HepG2 (cell line): ENCODE measurements at regions not wholly inside any gene's neighbourhood (a gene's known extent, or its start where the extent isn't known, plus 50 kb on each side); places are given as distances from the start of the nearest gene placed in this dataset.

Experiments used
- ATAC-seq: fragments of 200-7000 bp; cut with Tn5 transposase; 3 replicates; pipeline ENCODE4 v1.9.1; 2020; ENCODE audit warnings: mild to moderate bottlenecking, moderate library complexity
- BruUV-seq: library from RNA; stranded (reverse); fragments of 400-500 nt; replicated peaks from 2 replicates; lab custom pipeline; 2021; lab: Mats Ljungman, UMichigan
- CTCF ChIA-PET: fragments of 300-600 bp; formaldehyde crosslinking; extraction: SDS; loops from one replicate; lab custom pipeline; 2021; ENCODE audit warnings: low total read pairs, inconsistent platforms, low intra/inter-chr PET ratio; lab: Yijun Ruan, JAX
- POLR2A ChIA-PET: fragments of 350-600 bp; sonication (Branson Sonifier 250); formaldehyde crosslinking; loops from one replicate; lab custom pipeline; 2020; ENCODE audit warnings: antibody characterized with exemption, inconsistent platforms; lab: Yijun Ruan, JAX
- DNase-seq: peaks from one replicate; pipeline ENCODE4 v3.0.0-alpha.2; 2015; ENCODE audit warnings: low spot score
- FAIRE-seq: peaks from 3 replicates; lab custom pipeline; 2011; peaks lifted over from hg19 to GRCh38; lab: Jason Lieb, UNC
- H2AFZ ChIP-seq: one replicate; pipeline ENCODE4 v1.6.1; 2011; ENCODE audit warnings: low read length, inconsistent platforms
- H3K27ac ChIP-seq: fragments of 300-600 bp; 3 replicates; pipeline ENCODE4 v1.8.0; 2011; ENCODE audit warnings: mixed run types, mild to moderate bottlenecking, mixed read lengths, low read length, inconsistent platforms; ENCODE audit not compliant: insufficient read depth; ENCODE audit errors: extremely low read length
- H3K27me3 ChIP-seq, 2 experiments: fragments of 200-600 bp in 1 of 2; 2 replicates in 1 of 2; 3 replicates in 1 of 2; pipeline versions ENCODE4 v1.6.0 to v1.8.0; 2011; ENCODE audit warnings: low read length in 2 of 2, mild to moderate bottlenecking in 2 of 2, moderate library complexity in 2 of 2, inconsistent platforms in 1 of 2; ENCODE audit not compliant: insufficient read depth in 2 of 2, control insufficient read depth in 1 of 2
- H3K36me3 ChIP-seq, 2 experiments: fragments of 200-600 bp in 1 of 2; replicated peaks in 1 of 2; 2 replicates in 1 of 2; 3 replicates in 1 of 2; pipeline versions ENCODE4 v1.5.1 to v1.8.0; 2011; ENCODE audit warnings: low read length in 2 of 2, inconsistent platforms in 1 of 2; ENCODE audit not compliant: insufficient read depth in 2 of 2, control insufficient read depth in 1 of 2
- H3K4me1 ChIP-seq: 2 replicates; pipeline ENCODE4 v1.5.1; 2012; ENCODE audit warnings: low read length, inconsistent platforms; ENCODE audit not compliant: insufficient read depth
- H3K4me2 ChIP-seq: 2 replicates; pipeline ENCODE4 v1.6.0; 2011; ENCODE audit warnings: low read depth, low read length, inconsistent platforms
- H3K4me3 ChIP-seq, 3 experiments: fragments of 200-600 bp in 1 of 3; sonication (generic), shearing (Covaris generic) in 1 of 3; replicated peaks in 1 of 3; 2 replicates each; pipeline ENCODE4 v1.5.1; 2011 to 2016; ENCODE audit warnings: low read length in 3 of 3, inconsistent platforms in 2 of 3, low read depth in 2 of 3, mild to moderate bottlenecking in 2 of 3, control low read depth in 1 of 3, mixed read lengths in 1 of 3; ENCODE audit not compliant: insufficient read depth in 1 of 3
- H3K79me2 ChIP-seq: one replicate; pipeline ENCODE4 v1.6.1; 2011; ENCODE audit warnings: low read length, inconsistent platforms; ENCODE audit not compliant: insufficient read depth
- H3K9ac ChIP-seq: 2 replicates; pipeline ENCODE4 v1.6.0; 2011; ENCODE audit warnings: mild to moderate bottlenecking, low read depth, low read length, inconsistent platforms; ENCODE audit not compliant: insufficient read depth
- H3K9me3 ChIP-seq: 2 replicates; pipeline ENCODE4 v1.5.1; 2012; ENCODE audit warnings: mild to moderate bottlenecking, low read length
- H4K20me1 ChIP-seq: 2 replicates; pipeline ENCODE4 v1.6.0; 2011; ENCODE audit warnings: inconsistent platforms, mild to moderate bottlenecking, low read length, moderate library complexity; ENCODE audit not compliant: insufficient read depth
- EED ChIP-seq: sonication (generic); formaldehyde crosslinking; IDR thresholded peaks from 2 replicates; pipeline ENCODE4 v1.5.0; 2020; ENCODE audit warnings: mild to moderate bottlenecking, missing genetic modification reagents
- FOXM1 ChIP-seq: sonication (generic); formaldehyde crosslinking; IDR thresholded peaks from 2 replicates; pipeline ENCODE4 v1.5.0; 2020; ENCODE audit warnings: missing genetic modification reagents
- SMAD3 ChIP-seq: sonication (generic); formaldehyde crosslinking; IDR thresholded peaks from 2 replicates; pipeline ENCODE4 v1.4.0; 2020; ENCODE audit warnings: missing genetic modification reagents
- ZC3H13 ChIP-seq: sonication (generic); formaldehyde crosslinking; IDR thresholded peaks from 2 replicates; pipeline ENCODE4 v1.8.1; 2023; ENCODE audit warnings: mild to moderate bottlenecking, missing genetic modification reagents, moderate library complexity
- ZNF17 ChIP-seq: sonication (generic); formaldehyde crosslinking; IDR thresholded peaks from 2 replicates; pipeline ENCODE4 v1.5.0; 2020; ENCODE audit warnings: mild to moderate bottlenecking, missing genetic modification reagents
- WGBS: methylation state at CpG from one replicate; pipeline ENCODE4 v1.1.6; 2017; ENCODE audit warnings: low lambda C conversion rate; 5-methylcytosine and 5-hydroxymethylcytosine counted together
- in situ Hi-C: cut with HindIII; loops from 2 replicates; pipeline ENCODE4 v1.10.0; 2017; ENCODE audit warnings: low pct_unique_long_range_greater_than_20kb; ENCODE audit not compliant: extremely low pct_ligation_motif_present
- intact Hi-C: fragments of 100-400 bp; cut with micrococcal nuclease; formaldehyde crosslinking; loops from one replicate; pipeline ENCODE4 v1.10.0; 2022; ENCODE audit not compliant: unreplicated experiment
- TF ChIP-seq, protein P1 (sequence below): sonication (generic); formaldehyde crosslinking; IDR thresholded peaks from 2 replicates; pipeline ENCODE4 v1.5.1; 2020; ENCODE audit warnings: mild to moderate bottlenecking, missing genetic modification reagents, borderline replicate concordance
- TF ChIP-seq, protein P2 (sequence below): IDR thresholded peaks from 2 replicates; pipeline ENCODE4 v1.6.1; 2016; ENCODE audit warnings: missing biosample characterization, missing genetic modification reagents, low read depth
- TF ChIP-seq, protein P3 (sequence below): sonication (generic); formaldehyde crosslinking; IDR thresholded peaks from 2 replicates; pipeline ENCODE4 v1.4.0; 2020; ENCODE audit warnings: missing genetic modification reagents

DNA sequence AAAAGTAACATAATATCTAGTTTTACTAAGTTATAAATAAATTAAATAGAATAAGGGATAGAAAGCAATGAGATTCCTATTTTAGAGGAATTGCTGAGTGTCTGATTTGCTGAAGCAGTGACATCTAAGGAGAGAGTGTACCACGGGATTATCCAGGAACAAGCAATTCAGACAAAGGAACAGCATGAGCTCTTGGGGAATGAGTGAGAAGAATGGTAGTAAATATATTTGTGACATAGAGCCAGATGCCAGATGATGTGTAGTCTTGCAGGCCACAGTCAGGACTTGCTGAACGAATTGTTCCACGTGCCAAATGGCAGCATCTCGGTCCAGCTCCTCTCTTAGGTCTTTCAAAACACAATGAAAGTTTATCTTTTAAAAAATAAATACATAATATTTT is 339.2 kb downstream of the TENT5A start (continued):
- TF ChIP-seq, protein P1, sequence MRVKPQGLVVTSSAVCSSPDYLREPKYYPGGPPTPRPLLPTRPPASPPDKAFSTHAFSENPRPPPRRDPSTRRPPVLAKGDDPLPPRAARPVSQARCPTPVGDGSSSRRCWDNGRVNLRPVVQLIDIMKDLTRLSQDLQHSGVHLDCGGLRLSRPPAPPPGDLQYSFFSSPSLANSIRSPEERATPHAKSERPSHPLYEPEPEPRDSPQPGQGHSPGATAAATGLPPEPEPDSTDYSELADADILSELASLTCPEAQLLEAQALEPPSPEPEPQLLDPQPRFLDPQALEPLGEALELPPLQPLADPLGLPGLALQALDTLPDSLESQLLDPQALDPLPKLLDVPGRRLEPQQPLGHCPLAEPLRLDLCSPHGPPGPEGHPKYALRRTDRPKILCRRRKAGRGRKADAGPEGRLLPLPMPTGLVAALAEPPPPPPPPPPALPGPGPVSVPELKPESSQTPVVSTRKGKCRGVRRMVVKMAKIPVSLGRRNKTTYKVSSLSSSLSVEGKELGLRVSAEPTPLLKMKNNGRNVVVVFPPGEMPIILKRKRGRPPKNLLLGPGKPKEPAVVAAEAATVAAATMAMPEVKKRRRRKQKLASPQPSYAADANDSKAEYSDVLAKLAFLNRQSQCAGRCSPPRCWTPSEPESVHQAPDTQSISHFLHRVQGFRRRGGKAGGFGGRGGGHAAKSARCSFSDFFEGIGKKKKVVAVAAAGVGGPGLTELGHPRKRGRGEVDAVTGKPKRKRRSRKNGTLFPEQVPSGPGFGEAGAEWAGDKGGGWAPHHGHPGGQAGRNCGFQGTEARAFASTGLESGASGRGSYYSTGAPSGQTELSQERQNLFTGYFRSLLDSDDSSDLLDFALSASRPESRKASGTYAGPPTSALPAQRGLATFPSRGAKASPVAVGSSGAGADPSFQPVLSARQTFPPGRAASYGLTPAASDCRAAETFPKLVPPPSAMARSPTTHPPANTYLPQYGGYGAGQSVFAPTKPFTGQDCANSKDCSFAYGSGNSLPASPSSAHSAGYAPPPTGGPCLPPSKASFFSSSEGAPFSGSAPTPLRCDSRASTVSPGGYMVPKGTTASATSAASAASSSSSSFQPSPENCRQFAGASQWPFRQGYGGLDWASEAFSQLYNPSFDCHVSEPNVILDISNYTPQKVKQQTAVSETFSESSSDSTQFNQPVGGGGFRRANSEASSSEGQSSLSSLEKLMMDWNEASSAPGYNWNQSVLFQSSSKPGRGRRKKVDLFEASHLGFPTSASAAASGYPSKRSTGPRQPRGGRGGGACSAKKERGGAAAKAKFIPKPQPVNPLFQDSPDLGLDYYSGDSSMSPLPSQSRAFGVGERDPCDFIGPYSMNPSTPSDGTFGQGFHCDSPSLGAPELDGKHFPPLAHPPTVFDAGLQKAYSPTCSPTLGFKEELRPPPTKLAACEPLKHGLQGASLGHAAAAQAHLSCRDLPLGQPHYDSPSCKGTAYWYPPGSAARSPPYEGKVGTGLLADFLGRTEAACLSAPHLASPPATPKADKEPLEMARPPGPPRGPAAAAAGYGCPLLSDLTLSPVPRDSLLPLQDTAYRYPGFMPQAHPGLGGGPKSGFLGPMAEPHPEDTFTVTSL, result no peak
- TF ChIP-seq EED, result no peak

DNA sequence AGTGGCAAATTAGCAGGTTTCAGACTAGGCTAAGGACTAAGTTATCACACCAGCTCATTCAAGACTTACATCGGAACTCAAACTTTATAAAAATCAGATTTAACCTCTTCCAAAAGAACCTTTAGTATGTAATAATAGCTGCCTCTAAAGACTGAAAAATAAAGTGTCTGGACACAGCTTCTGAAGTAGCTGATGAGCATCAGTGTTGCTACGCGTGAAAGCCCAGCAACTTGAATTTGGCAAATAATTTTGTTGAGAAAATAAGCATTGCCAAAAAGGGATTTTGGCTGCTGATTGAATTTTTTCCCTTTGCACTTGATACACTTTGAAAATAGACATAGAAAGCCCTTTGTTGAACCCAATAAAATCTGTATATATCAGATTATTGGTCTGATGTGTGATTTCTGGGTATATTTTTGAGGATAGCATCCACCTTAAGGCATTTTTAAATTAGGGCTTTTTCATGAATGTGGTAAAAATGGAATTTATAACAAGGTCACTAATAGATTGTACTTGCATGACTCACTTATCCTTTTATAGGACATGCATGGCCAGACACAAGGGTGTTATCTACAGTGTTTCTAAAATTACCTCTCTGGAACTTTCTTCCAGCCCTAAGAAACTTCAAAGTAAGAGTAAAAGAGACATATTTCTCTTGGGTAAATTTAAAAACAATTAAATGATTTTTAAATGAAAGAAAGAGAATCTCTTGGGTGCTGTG is 350.4 kb downstream of the TENT5A start:
- H3K9ac ChIP-seq, result no peak overlapping the region
- BruUV-seq, result no TSS peak
- DNase-seq (no peak), ATAC-seq (no peak), FAIRE-seq (no peak)
- in situ Hi-C loops (no loop called here), intact Hi-C loops (no loop called here)
- H3K79me2 ChIP-seq, result no peaks in the 10 kb centered on the region
- no peaks in the 10 kb centered on the region for H3K9me3 ChIP-seq
- no peaks in the 10 kb centered on the region for H3K36me3 ChIP-seq
- no peaks in the 10 kb centered on the region for H3K4me1 ChIP-seq
- ChIA-PET CTCF (no interaction called here), POLR2A (no interaction called here)
- no peak overlapping the region for H3K4me2 ChIP-seq
- H4K20me1 ChIP-seq, result no peaks in the 10 kb centered on the region
- H3K4me3 ChIP-seq, result no peak overlapping the region
- no peak overlapping the region for H2AFZ ChIP-seq
- 96% methylated on average over 3 of the region's 3 CpGs for WGBS
- no peaks in the 10 kb centered on the region for H3K27me3 ChIP-seq
- H3K27ac ChIP-seq, result no peak overlapping the region
- TF ChIP-seq, protein P2, sequence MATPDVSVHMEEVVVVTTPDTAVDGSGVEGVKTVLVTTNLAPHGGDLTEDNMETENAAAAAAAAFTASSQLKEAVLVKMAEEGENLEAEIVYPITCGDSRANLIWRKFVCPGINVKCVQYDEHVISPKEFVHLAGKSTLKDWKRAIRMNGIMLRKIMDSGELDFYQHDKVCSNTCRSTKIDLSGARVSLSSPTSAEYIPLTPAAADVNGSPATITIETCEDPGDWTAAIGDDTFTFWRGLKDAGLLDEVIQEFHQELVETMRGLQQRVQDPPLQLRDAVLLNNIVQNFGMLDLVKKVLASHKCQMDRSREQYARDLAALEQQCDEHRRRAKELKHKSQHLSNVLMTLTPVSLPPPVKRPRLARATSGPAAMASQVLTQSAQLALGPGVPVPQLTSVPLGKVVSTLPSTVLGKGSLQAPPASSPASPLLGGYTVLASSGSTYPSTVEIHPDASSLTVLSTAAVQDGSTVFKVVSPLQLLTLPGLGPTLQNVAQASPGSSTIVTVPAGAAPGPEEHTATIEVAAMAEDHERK (CRISPR knock-in tag), result no peak
- TF ChIP-seq ZC3H13 (CRISPR knock-in tag), result no peak
- no peak for TF ChIP-seq SMAD3 (CRISPR knock-in tag)
- no peak for TF ChIP-seq FOXM1 (CRISPR knock-in tag)
- TF ChIP-seq, protein P3, sequence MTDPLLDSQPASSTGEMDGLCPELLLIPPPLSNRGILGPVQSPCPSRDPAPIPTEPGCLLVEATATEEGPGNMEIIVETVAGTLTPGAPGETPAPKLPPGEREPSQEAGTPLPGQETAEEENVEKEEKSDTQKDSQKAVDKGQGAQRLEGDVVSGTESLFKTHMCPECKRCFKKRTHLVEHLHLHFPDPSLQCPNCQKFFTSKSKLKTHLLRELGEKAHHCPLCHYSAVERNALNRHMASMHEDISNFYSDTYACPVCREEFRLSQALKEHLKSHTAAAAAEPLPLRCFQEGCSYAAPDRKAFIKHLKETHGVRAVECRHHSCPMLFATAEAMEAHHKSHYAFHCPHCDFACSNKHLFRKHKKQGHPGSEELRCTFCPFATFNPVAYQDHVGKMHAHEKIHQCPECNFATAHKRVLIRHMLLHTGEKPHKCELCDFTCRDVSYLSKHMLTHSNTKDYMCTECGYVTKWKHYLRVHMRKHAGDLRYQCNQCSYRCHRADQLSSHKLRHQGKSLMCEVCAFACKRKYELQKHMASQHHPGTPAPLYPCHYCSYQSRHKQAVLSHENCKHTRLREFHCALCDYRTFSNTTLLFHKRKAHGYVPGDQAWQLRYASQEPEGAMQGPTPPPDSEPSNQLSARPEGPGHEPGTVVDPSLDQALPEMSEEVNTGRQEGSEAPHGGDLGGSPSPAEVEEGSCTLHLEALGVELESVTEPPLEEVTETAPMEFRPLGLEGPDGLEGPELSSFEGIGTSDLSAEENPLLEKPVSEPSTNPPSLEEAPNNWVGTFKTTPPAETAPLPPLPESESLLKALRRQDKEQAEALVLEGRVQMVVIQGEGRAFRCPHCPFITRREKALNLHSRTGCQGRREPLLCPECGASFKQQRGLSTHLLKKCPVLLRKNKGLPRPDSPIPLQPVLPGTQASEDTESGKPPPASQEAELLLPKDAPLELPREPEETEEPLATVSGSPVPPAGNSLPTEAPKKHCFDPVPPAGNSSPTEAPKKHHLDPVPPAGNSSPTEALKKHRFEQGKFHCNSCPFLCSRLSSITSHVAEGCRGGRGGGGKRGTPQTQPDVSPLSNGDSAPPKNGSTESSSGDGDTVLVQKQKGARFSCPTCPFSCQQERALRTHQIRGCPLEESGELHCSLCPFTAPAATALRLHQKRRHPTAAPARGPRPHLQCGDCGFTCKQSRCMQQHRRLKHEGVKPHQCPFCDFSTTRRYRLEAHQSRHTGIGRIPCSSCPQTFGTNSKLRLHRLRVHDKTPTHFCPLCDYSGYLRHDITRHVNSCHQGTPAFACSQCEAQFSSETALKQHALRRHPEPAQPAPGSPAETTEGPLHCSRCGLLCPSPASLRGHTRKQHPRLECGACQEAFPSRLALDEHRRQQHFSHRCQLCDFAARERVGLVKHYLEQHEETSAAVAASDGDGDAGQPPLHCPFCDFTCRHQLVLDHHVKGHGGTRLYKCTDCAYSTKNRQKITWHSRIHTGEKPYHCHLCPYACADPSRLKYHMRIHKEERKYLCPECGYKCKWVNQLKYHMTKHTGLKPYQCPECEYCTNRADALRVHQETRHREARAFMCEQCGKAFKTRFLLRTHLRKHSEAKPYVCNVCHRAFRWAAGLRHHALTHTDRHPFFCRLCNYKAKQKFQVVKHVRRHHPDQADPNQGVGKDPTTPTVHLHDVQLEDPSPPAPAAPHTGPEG, result no peak
- no peak for TF ChIP-seq ZNF17 (CRISPR knock-in tag)
